ENCODE measurements at regions not wholly inside any gene's neighbourhood (a gene's known extent, or its start where the extent isn't known, plus 50 kb on each side); places are given as distances from the start of the nearest gene placed in this dataset.
"Not testable (repeated sequence)": the region's sequence is repeated elsewhere in the genome, so short reads cannot be mapped to it uniquely, and the experiment has no call there.

- no peaks in the 10 kb centered on the region for H3K36me3 ChIP-seq
- TF ChIP-seq, protein P1, sequence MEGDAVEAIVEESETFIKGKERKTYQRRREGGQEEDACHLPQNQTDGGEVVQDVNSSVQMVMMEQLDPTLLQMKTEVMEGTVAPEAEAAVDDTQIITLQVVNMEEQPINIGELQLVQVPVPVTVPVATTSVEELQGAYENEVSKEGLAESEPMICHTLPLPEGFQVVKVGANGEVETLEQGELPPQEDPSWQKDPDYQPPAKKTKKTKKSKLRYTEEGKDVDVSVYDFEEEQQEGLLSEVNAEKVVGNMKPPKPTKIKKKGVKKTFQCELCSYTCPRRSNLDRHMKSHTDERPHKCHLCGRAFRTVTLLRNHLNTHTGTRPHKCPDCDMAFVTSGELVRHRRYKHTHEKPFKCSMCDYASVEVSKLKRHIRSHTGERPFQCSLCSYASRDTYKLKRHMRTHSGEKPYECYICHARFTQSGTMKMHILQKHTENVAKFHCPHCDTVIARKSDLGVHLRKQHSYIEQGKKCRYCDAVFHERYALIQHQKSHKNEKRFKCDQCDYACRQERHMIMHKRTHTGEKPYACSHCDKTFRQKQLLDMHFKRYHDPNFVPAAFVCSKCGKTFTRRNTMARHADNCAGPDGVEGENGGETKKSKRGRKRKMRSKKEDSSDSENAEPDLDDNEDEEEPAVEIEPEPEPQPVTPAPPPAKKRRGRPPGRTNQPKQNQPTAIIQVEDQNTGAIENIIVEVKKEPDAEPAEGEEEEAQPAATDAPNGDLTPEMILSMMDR (IDR thresholded peaks at IDR 0.05), result no peak
- intact Hi-C loops (cut with DNase I; ENCODE audit: low total_unique reads), result no loop called here
- no peak overlapping the region for H3K4me3 ChIP-seq
- H3K27ac ChIP-seq, result no peak overlapping the region
- no peak for DNase-seq
- H3K27me3 ChIP-seq, result no peaks in the 10 kb centered on the region
- peaks cover 0 to 14% (median 4%) of the 10 kb centered on the region in 3 donors for H3K9me3 ChIP-seq
- H3K4me1 ChIP-seq, result no peaks in the 10 kb centered on the region
Measured at GRCh38 chr5:159682623-159683022, 233.7 kb upstream of the ADRA1B start.

GRCh38 chr5:159687892-159688291, 228.4 kb upstream of the ADRA1B start:
- H3K27me3 ChIP-seq; H3K36me3 ChIP-seq; H3K4me1 ChIP-seq; DNase-seq; H3K27ac ChIP-seq; intact Hi-C loops (cut with DNase I; ENCODE audit: low total_unique reads); H3K4me3 ChIP-seq; H3K9me3 ChIP-seq: not testable (repeated sequence)

DNA sequence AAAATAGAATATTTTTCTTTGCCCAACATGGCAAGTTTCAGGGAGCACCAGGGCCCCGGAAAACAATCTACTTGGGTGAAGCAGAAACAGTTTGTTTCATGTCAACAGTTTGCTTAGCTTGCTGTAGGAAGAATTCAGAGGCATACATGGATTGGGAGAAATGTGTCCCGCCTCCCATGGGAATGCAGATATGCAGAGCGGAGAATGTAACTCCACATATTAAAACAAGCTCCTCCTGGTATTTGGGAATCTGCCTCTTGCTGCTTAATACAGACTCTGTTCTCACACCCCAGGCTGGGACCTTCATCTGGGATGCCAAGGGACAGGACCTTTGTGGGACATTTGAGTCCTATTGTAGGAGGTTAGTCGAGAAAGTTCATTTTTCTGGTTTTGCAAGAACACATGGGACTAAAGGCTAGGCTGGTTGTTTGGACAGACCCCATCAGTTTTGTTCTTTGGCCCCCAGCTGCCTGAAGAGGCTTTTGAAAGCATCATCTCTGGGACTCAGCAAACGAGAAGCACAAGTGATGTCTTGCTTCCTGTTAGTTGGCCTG, 220.5 kb upstream of the ADRA1B start:
- no peak for DNase-seq
- TF ChIP-seq, protein P1 (IDR thresholded peaks at IDR 0.05), result no peak
- H3K4me1 ChIP-seq, result peaks cover 0 to 17% (median 0%) of the 10 kb centered on the region in 4 donors
- no peaks in the 10 kb centered on the region for H3K27me3 ChIP-seq
- H3K36me3 ChIP-seq, result no peaks in the 10 kb centered on the region
- H3K27ac ChIP-seq, result peak overlapping the region; percentile 4 to 42
- peaks cover 0 to 3% (median 0%) of the 10 kb centered on the region in 3 donors for H3K9me3 ChIP-seq
- intact Hi-C loops (cut with DNase I; ENCODE audit: low total_unique reads), result no loop called here
- H3K4me3 ChIP-seq, result no peak overlapping the region

DNA sequence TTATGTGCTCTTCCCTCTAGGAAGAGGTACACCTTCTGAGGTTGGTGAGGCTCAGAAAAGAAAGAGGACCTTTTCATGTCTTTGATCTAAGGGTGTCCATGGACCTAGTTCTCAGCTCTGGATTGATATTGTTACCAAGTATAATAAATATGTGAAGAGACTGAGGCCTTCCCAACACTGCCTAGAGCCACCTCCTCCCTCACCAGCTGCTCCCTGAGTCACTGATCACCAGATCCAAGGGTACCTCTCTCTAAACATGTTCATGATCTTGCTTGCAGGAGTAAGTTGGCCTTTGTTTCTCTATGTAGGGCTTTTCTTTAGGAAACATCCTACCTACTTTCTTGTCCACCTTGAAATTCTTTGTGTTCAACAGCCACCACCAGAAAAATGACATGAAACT, 218.8 kb upstream of the ADRA1B start:
- DNase-seq, result no peak
- intact Hi-C loops (cut with DNase I; ENCODE audit: low total_unique reads), result no loop called here
- Histone ChIP-seq H3K4me3 (no peak overlapping the region), H3K9me3 (peaks cover 0 to 3% (median 0%) of the 10 kb centered on the region in 3 donors), H3K27me3 (no peaks in the 10 kb centered on the region), H3K27ac (no peak overlapping the region), H3K4me1 (peaks cover 0 to 17% (median 0%) of the 10 kb centered on the region in 4 donors), H3K36me3 (no peaks in the 10 kb centered on the region)
- TF ChIP-seq, protein P1 (IDR thresholded peaks at IDR 0.05), result no peak

- no peak overlapping the region for H3K4me3 ChIP-seq
- H3K36me3 ChIP-seq, result no peaks in the 10 kb centered on the region
- DNase-seq, result no peak
- H3K27me3 ChIP-seq, result no peaks in the 10 kb centered on the region
- intact Hi-C loops (cut with DNase I; ENCODE audit: low total_unique reads), result no loop called here
- peaks cover 0 to 17% (median 0%) of the 10 kb centered on the region in 4 donors for H3K4me1 ChIP-seq
- TF ChIP-seq, protein P1 (IDR thresholded peaks at IDR 0.05), result no peak
- H3K9me3 ChIP-seq, result peaks cover 0 to under 1% (median 0%) of the 10 kb centered on the region in 3 donors
- no peak overlapping the region for H3K27ac ChIP-seq
Measured at GRCh38 chr5:159698322-159698721, 218.0 kb upstream of the ADRA1B start.

DNA sequence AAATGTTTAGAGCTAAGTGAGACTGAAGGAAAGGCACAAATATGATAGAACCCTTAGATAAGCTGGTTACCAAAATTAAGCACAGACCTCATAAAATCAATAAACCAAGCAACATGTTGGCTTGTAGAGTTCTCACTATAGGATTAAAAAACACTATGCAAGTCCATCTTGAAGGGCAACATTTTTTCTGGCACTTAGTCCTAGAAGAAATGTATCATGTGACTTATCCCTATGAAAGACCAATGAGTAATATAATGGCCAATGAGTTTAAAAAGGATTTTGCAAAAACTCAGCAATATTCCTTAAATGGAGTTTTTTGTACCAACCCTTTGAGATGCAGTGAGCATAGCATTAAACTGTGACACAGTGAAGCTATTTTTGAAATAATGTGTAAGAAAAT, 216.3 kb upstream of the ADRA1B start:
- TF ChIP-seq, protein P1 (IDR thresholded peaks at IDR 0.05), result no peak
- Histone ChIP-seq H3K27me3 (no peaks in the 10 kb centered on the region), H3K4me3 (no peak overlapping the region), H3K4me1 (peaks cover 0 to 17% (median 0%) of the 10 kb centered on the region in 4 donors), H3K9me3 (no peaks in the 10 kb centered on the region), H3K36me3 (no peaks in the 10 kb centered on the region), H3K27ac (no peak overlapping the region)
- no peak for DNase-seq
- intact Hi-C loops (cut with DNase I; ENCODE audit: low total_unique reads), result no loop called here
